Peyer's patch (tissue), 4 donors: ENCODE measurements at regions not wholly inside any gene's neighbourhood (a gene's known extent, or its start where the extent isn't known, plus 50 kb on each side); places are given as distances from the start of the nearest gene placed in this dataset.

ENCODE experiments used
- DNase-seq, 3 donors: peaks; one replicate each; pipeline ENCODE4 v3.0.0-alpha.2; 2017 to 2019
- H3K27ac ChIP-seq, 4 donors: fragments of 200-600 bp; sonication (generic); one replicate each; pipeline ENCODE4 v1.5.1; 2016 to 2019
- H3K27me3 ChIP-seq, 2 donors: fragments of 200-600 bp; sonication (generic); one replicate each; pipeline ENCODE4 v1.5.1; 2019
- H3K36me3 ChIP-seq, 3 donors: fragments of 200-600 bp; sonication (generic); one replicate each; pipeline ENCODE4 v1.5.1; 2016 to 2019
- H3K4me1 ChIP-seq, 4 donors: fragments of 200-600 bp; sonication (generic); one replicate each; pipeline ENCODE4 v1.5.1; 2016 to 2019
- H3K4me3 ChIP-seq, 4 donors: fragments of 200-600 bp; sonication (generic); 1 replicate in 3 of 4; 2 replicates in 1 of 4; pipeline ENCODE4 v1.5.1; 2016 to 2019; ENCODE audit warnings: mild to moderate bottlenecking in 1 of 4
- H3K9me3 ChIP-seq, 4 donors: fragments of 200-600 bp; sonication (generic); one replicate each; pipeline ENCODE4 v1.5.1; 2016 to 2019; ENCODE audit warnings: mild to moderate bottlenecking in 1 of 4
- CTCF ChIP-seq, 6 experiments: fragments of 450-650 bp in 4 of 6; fragments of 200-600 bp in 2 of 6; sonication (generic) in 1 of 6; IDR thresholded peaks; one replicate each; pipeline ENCODE4 v1.5.1; 2017 to 2019; ENCODE audit warnings: antibody characterized with exemption in 6 of 6, mild to moderate bottlenecking in 3 of 6, moderate library complexity in 1 of 6
- POLR2A ChIP-seq, 2 donors: fragments of 450-650 bp; IDR thresholded peaks; one replicate each; pipeline ENCODE4 v1.5.1; 2017; ENCODE audit warnings: antibody characterized with exemption in 2 of 2, mild to moderate bottlenecking in 2 of 2, moderate library complexity in 2 of 2

DNA sequence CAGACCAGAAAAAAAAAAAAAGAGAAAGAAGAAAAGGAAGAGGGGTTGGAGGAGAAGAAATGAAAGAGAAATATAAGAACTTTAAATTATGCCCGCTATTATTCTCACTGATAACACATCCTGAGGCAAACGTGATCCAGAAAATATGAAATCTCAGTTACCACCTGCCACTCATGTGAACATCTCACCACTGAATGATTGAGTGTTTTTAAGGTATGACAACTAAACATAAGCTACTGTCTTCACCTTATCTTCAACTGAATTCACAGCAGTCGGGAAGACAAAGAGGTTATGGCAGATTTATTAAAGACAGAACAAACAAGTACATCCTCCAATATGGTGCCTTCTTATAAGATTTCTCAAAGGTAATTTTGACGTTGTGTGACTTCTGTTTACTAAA is 327.9 kb downstream of the TMEM161B start:
- H3K9me3 ChIP-seq, result no peaks in the 10 kb centered on the region
- no peaks in the 10 kb centered on the region for H3K27me3 ChIP-seq
- no peak overlapping the region for H3K4me3 ChIP-seq
- H3K27ac ChIP-seq, result no peak overlapping the region
- TF ChIP-seq CTCF (IDR thresholded peaks at IDR 0.05) (no peak), POLR2A (IDR thresholded peaks at IDR 0.05) (no peak)
- no peaks in the 10 kb centered on the region for H3K36me3 ChIP-seq
- no peak for DNase-seq
- H3K4me1 ChIP-seq, result no peaks in the 10 kb centered on the region

DNA sequence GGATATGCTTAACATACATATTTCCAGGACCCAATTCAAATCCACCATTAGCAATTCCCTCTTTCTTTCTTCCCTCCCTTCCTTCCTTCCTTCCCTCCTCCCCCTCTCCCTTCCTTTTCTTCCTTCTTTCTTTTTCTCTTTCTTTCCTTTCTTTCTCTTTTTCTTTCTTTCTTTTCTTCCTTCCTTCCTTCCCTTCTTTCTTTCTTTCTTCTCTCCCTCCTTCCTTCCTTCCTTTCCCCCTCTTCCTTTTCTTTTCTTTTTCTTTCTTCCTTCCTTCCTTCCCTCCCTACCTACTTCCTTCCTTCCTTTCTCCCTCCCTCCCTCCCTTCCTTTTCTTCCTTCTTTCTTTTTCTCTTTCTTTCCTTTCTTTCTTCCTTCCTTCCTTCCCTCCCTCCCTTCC is 332.0 kb downstream of the TMEM161B start:
- Histone ChIP-seq H3K4me3 (no peak overlapping the region), H3K36me3 (no peaks in the 10 kb centered on the region), H3K27me3 (no peaks in the 10 kb centered on the region), H3K4me1 (no peaks in the 10 kb centered on the region), H3K27ac (no peak overlapping the region), H3K9me3 (no peaks in the 10 kb centered on the region)
- TF ChIP-seq POLR2A (IDR thresholded peaks at IDR 0.05) (no peak), CTCF (IDR thresholded peaks at IDR 0.05) (no peak)
- DNase-seq, result no peak

- Histone ChIP-seq H3K27ac (no peak overlapping the region), H3K27me3 (no peaks in the 10 kb centered on the region), H3K36me3 (no peaks in the 10 kb centered on the region), H3K9me3 (no peaks in the 10 kb centered on the region), H3K4me1 (no peaks in the 10 kb centered on the region), H3K4me3 (no peak overlapping the region)
- TF ChIP-seq CTCF (IDR thresholded peaks at IDR 0.05), result no peak
- TF ChIP-seq POLR2A (IDR thresholded peaks at IDR 0.05), result no peak
- DNase-seq, result no peak
These were observed 344.2 kb downstream of the TMEM161B start for GRCh38 chr5:87924436-87924835.

DNA sequence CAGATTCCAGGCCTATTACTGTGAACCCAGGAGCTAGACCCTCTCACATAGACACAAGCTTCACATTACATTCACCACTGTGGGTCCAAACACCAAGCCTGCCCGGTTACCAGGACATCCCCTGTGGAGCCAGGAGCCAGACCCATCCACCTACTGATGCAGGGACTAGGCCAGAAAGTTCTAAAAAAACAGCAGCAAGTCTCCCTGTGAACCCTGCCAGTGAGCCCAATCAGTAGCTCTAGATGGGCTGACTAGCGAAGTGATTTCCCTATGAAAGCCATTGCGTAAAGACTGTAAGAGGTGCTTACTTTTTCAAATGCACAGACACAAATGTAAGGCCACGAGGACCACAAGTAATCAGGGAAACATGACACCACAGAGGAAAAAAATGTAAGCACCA is 352.3 kb downstream of the TMEM161B start:
- no peak for TF ChIP-seq CTCF (IDR thresholded peaks at IDR 0.05)
- TF ChIP-seq POLR2A (IDR thresholded peaks at IDR 0.05), result no peak
- Histone ChIP-seq H3K27me3 (no peaks in the 10 kb centered on the region), H3K9me3 (no peaks in the 10 kb centered on the region), H3K36me3 (no peaks in the 10 kb centered on the region), H3K27ac (no peak overlapping the region), H3K4me1 (no peaks in the 10 kb centered on the region), H3K4me3 (no peak overlapping the region)
- no peak for DNase-seq

DNA sequence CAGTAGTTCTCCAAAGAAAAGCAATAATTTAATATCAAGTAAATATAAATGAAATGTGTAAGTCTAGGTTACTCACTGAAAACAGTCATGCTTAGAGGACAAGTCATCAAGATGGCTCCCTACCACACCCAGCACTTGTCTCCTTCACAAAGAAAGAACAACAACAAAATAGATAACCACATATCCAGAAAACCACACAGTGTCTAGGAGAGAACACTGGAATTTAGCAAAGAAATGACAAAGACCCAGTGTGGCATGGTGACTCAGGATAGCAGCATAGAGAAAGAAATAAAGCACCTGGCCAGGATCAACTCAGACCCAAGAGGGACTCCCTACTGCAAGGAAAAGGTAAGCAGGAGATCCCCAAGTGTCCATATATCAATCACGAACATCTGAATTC is 356.2 kb downstream of the TMEM161B start:
- no peaks in the 10 kb centered on the region for H3K27me3 ChIP-seq
- no peak overlapping the region for H3K4me3 ChIP-seq
- TF ChIP-seq POLR2A (IDR thresholded peaks at IDR 0.05) (no peak), CTCF (IDR thresholded peaks at IDR 0.05) (no peak)
- no peak for DNase-seq
- H3K4me1 ChIP-seq, result no peaks in the 10 kb centered on the region
- no peak overlapping the region for H3K27ac ChIP-seq
- H3K9me3 ChIP-seq, result no peaks in the 10 kb centered on the region
- H3K36me3 ChIP-seq, result no peaks in the 10 kb centered on the region

DNA sequence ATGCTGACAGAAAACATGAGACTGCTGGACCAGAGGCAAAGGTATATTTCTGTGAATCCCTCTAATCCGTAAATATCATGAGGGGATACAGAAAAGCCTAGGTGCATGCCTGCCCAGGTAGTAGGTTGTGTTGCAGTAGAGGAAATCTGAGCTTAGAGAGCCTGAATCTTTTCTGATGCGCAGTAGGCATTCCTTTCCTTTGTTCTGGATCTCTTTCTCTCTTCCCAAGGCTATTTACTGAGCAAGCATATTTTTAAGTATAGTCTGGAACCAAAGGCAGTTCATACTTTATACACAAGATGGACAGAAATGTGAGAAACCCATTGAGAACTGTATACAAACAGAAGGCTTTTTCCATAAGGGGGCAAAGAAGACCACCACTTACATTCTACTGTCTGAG is 359.3 kb downstream of the TMEM161B start:
- H3K27me3 ChIP-seq, result no peaks in the 10 kb centered on the region
- H3K9me3 ChIP-seq, result no peaks in the 10 kb centered on the region
- no peaks in the 10 kb centered on the region for H3K4me1 ChIP-seq
- no peaks in the 10 kb centered on the region for H3K36me3 ChIP-seq
- no peak overlapping the region for H3K27ac ChIP-seq
- no peak for DNase-seq
- no peak overlapping the region for H3K4me3 ChIP-seq
- TF ChIP-seq POLR2A (IDR thresholded peaks at IDR 0.05) (no peak), CTCF (IDR thresholded peaks at IDR 0.05) (no peak)
